CD14-positive monocyte (primary cell): ENCODE measurements at regions not wholly inside any gene's neighbourhood (a gene's known extent, or its start where the extent isn't known, plus 50 kb on each side); places are given as distances from the start of the nearest gene placed in this dataset.

Experiments
- DNase-seq, 3 donors: peaks; one replicate each; pipeline ENCODE4 v3.0.0-alpha.2; 2011 to 2022
- H2AFZ ChIP-seq: 2 replicates; pipeline ENCODE4 v1.6.0; 2012; ENCODE audit warnings: mild to moderate bottlenecking, low read depth, low read length, inconsistent platforms; ENCODE audit not compliant: insufficient read depth, poor library complexity, severe bottlenecking
- H3K27ac ChIP-seq, 2 donors: 1 replicate in 1 of 2; 2 replicates in 1 of 2; pipeline ENCODE4 v1.5.1; 2012 to 2013; ENCODE audit warnings: low read length in 2 of 2, control low read depth in 1 of 2, inconsistent platforms in 1 of 2, low read depth in 1 of 2, mild to moderate bottlenecking in 1 of 2
- H3K27me3 ChIP-seq, 2 donors: one replicate each; pipeline versions ENCODE4 v1.6.0 to v1.6.1; 2011 to 2013; ENCODE audit warnings: low read length in 2 of 2; ENCODE audit not compliant: control insufficient read depth in 2 of 2, insufficient read depth in 2 of 2
- H3K36me3 ChIP-seq, 2 donors: replicated peaks in 1 of 2; 1 replicate in 1 of 2; 2 replicates in 1 of 2; pipeline versions ENCODE4 v1.5.1 to v1.6.1; 2012 to 2013; ENCODE audit warnings: low read length in 2 of 2, control low read depth in 1 of 2, inconsistent platforms in 1 of 2, mild to moderate bottlenecking in 1 of 2; ENCODE audit not compliant: insufficient read depth in 2 of 2, control insufficient read depth in 1 of 2
- H3K4me1 ChIP-seq, 2 donors: 1 replicate in 1 of 2; 2 replicates in 1 of 2; pipeline versions ENCODE4 v1.5.1 to v1.6.1; 2012 to 2013; ENCODE audit warnings: low read length in 2 of 2, control low read depth in 1 of 2, inconsistent platforms in 1 of 2, mild to moderate bottlenecking in 1 of 2, moderate library complexity in 1 of 2; ENCODE audit not compliant: insufficient read depth in 2 of 2, control insufficient read depth in 1 of 2
- H3K4me2 ChIP-seq: replicated peaks from 2 replicates; pipeline ENCODE3; 2012; ENCODE audit warnings: low read length, moderate library complexity, mild to moderate bottlenecking; ENCODE audit not compliant: poor library complexity, severe bottlenecking; ENCODE audit errors: extremely low read depth
- H3K4me3 ChIP-seq, 3 experiments: fragments of 200-600 bp in 1 of 3; sonication (generic) in 1 of 3; replicated peaks in 1 of 3; 1 replicate in 2 of 3; 2 replicates in 1 of 3; pipeline ENCODE4 v1.5.1; 2011 to 2013; ENCODE audit warnings: low read length in 3 of 3, mild to moderate bottlenecking in 3 of 3, control low read depth in 2 of 3, low read depth in 2 of 3, inconsistent platforms in 1 of 3, moderate library complexity in 1 of 3
- H3K79me2 ChIP-seq: 2 replicates; pipeline ENCODE4 v1.6.0; 2012; ENCODE audit warnings: mild to moderate bottlenecking, control low read depth, inconsistent platforms, low read length, moderate library complexity; ENCODE audit not compliant: insufficient read depth
- H3K9ac ChIP-seq: 2 replicates; pipeline ENCODE4 v1.6.0; 2017; ENCODE audit warnings: low read length, mild to moderate bottlenecking; ENCODE audit not compliant: insufficient read depth, poor library complexity, severe bottlenecking
- H3K9me3 ChIP-seq, 2 donors: replicated peaks in 1 of 2; 1 replicate in 1 of 2; 2 replicates in 1 of 2; pipeline versions ENCODE4 v1.5.1 to v1.6.1; 2012 to 2013; ENCODE audit warnings: low read length in 2 of 2, control low read depth in 1 of 2; ENCODE audit not compliant: control insufficient read depth in 1 of 2, insufficient read depth in 1 of 2
- H4K20me1 ChIP-seq: 2 replicates; pipeline ENCODE4 v1.6.0; 2012; ENCODE audit warnings: mild to moderate bottlenecking, low read length, control low read depth, moderate library complexity; ENCODE audit not compliant: insufficient read depth
- H3K27ac Mint-ChIP-seq, 7 donors: one replicate each; pipeline ENCODE4 v1.8.0; 2020; ENCODE audit warnings: mild to moderate bottlenecking in 7 of 7, mixed read lengths in 7 of 7, moderate library complexity in 6 of 7, inconsistent platforms in 2 of 7
- H3K27me3 Mint-ChIP-seq, 3 donors: one replicate each; pipeline ENCODE4 v1.8.0; 2021 to 2022; ENCODE audit warnings: low read depth in 3 of 3, mild to moderate bottlenecking in 3 of 3, mixed read lengths in 3 of 3, moderate library complexity in 3 of 3, inconsistent platforms in 1 of 3
- H3K36me3 Mint-ChIP-seq, 2 donors: one replicate each; pipeline ENCODE4 v1.8.0; 2020; ENCODE audit warnings: mixed read lengths in 2 of 2, inconsistent platforms in 1 of 2, mild to moderate bottlenecking in 1 of 2
- H3K4me1 Mint-ChIP-seq: one replicate; pipeline ENCODE4 v1.8.0; 2020; ENCODE audit warnings: mild to moderate bottlenecking, mixed read lengths
- H3K4me3 Mint-ChIP-seq, 2 donors: one replicate each; pipeline ENCODE4 v1.8.0; 2020; ENCODE audit warnings: mild to moderate bottlenecking in 2 of 2, mixed read lengths in 2 of 2, moderate library complexity in 1 of 2
- H3K9me3 Mint-ChIP-seq, 7 donors: one replicate each; pipeline ENCODE4 v1.8.0; 2020 to 2022; ENCODE audit warnings: mixed read lengths in 7 of 7, mild to moderate bottlenecking in 6 of 7, moderate library complexity in 6 of 7, inconsistent platforms in 2 of 7
- WGBS: methylation state at CpG from one replicate; pipeline ENCODE4 v1.1.5; 2013; ENCODE audit warnings: missing lambda C conversion rate; ENCODE audit not compliant: insufficient coverage; 5-methylcytosine and 5-hydroxymethylcytosine counted together
- intact Hi-C, 2 donors: fragments of 100-400 bp; cut with micrococcal nuclease; formaldehyde crosslinking; loops; one replicate each; pipeline versions ENCODE4 v1.15.0 to v1.15.1; 2023
- TF ChIP-seq, protein P1 (sequence below): fragments of 200-600 bp; IDR thresholded peaks from one replicate; pipeline ENCODE4 v1.8.0; 2022; ENCODE audit warnings: antibody characterized with exemption, mild to moderate bottlenecking

GRCh38 chrX:143378851-143379250 is 138.4 kb downstream of the SPANXN3 start:
- Mint-ChIP-seq H3K27me3 (no peaks in the 10 kb centered on the region), H3K4me1 (no peaks in the 10 kb centered on the region), H3K9me3 (peaks cover 2 to 11% (median 3%) of the 10 kb centered on the region in 7 donors), H3K27ac (no peak overlapping the region), H3K4me3 (no peak overlapping the region), H3K36me3 (no peaks in the 10 kb centered on the region)
- H3K4me2 ChIP-seq: no peak overlapping the region
- intact Hi-C loops: no loop called here
- no peaks in the 10 kb centered on the region for H3K27me3 ChIP-seq
- peak in 1 of 3 donors; percentile 1 for DNase-seq
- no peaks in the 10 kb centered on the region for H4K20me1 ChIP-seq
- H3K9ac ChIP-seq: no peak overlapping the region
- no CpG with 5 or more reads among the region's 2 CpGs for WGBS
- H3K27ac ChIP-seq: no peak overlapping the region
- no peaks in the 10 kb centered on the region for H3K4me1 ChIP-seq
- H3K4me3 ChIP-seq: no peak overlapping the region
- no peaks in the 10 kb centered on the region for H3K36me3 ChIP-seq
- H3K79me2 ChIP-seq: no peaks in the 10 kb centered on the region
- TF ChIP-seq, protein P1, sequence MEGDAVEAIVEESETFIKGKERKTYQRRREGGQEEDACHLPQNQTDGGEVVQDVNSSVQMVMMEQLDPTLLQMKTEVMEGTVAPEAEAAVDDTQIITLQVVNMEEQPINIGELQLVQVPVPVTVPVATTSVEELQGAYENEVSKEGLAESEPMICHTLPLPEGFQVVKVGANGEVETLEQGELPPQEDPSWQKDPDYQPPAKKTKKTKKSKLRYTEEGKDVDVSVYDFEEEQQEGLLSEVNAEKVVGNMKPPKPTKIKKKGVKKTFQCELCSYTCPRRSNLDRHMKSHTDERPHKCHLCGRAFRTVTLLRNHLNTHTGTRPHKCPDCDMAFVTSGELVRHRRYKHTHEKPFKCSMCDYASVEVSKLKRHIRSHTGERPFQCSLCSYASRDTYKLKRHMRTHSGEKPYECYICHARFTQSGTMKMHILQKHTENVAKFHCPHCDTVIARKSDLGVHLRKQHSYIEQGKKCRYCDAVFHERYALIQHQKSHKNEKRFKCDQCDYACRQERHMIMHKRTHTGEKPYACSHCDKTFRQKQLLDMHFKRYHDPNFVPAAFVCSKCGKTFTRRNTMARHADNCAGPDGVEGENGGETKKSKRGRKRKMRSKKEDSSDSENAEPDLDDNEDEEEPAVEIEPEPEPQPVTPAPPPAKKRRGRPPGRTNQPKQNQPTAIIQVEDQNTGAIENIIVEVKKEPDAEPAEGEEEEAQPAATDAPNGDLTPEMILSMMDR: no peak
- H2AFZ ChIP-seq: no peak overlapping the region
- H3K9me3 ChIP-seq: peaks cover 0 to 3% of the 10 kb centered on the region in 2 donors

DNA sequence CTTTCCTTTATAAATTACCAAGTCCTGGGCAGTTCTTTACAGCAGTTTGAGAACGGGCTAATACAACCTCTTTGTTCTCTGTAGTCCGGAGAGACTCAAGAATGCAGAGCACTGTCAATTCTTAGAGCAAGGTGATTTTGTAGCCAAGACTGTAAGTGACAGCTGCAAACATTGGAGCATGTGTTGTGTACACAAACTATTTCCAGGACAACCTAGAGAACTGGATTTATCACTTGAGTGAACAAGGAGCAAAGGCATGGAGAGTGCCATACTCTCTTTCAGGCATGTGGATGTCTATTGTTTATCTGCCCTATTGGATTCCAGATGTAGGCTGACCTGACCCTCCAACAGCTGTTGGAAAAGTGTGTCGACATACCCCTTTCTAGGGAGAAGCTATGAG is 153.9 kb downstream of the SPANXN3 start:
- Mint-ChIP-seq H3K4me3 (no peak overlapping the region), H3K4me1 (no peaks in the 10 kb centered on the region), H3K27ac (no peak overlapping the region), H3K9me3 (peaks cover 0 to 3% (median 0%) of the 10 kb centered on the region in 7 donors), H3K36me3 (no peaks in the 10 kb centered on the region), H3K27me3 (no peaks in the 10 kb centered on the region)
- no peak overlapping the region for H3K4me2 ChIP-seq
- no peaks in the 10 kb centered on the region for H3K9me3 ChIP-seq
- no peaks in the 10 kb centered on the region for H4K20me1 ChIP-seq
- no peak overlapping the region for H3K9ac ChIP-seq
- H2AFZ ChIP-seq: no peak overlapping the region
- no peak overlapping the region for H3K4me3 ChIP-seq
- no peaks in the 10 kb centered on the region for H3K4me1 ChIP-seq
- H3K27ac ChIP-seq: no peak overlapping the region
- no CpG with 5 or more reads among the region's 3 CpGs for WGBS
- no peaks in the 10 kb centered on the region for H3K79me2 ChIP-seq
- intact Hi-C loops: no loop called here
- TF ChIP-seq, protein P1: no peak
- H3K36me3 ChIP-seq: no peaks in the 10 kb centered on the region
- H3K27me3 ChIP-seq: no peaks in the 10 kb centered on the region
- DNase-seq: no peak
